Activated CD4-positive, alpha-beta T cell treated with anti-CD3 and anti-CD28 coated beads, Interleukin-2, amount 50 U/mL, for 24 hours (primary cell): ENCODE measurements at regions not wholly inside any gene's neighbourhood (a gene's known extent, or its start where the extent isn't known, plus 50 kb on each side); places are given as distances from the start of the nearest gene placed in this dataset.

Source experiments
- DNase-seq, 2 donors: peaks; one replicate each; pipeline ENCODE4 v3.0.0-alpha.2; 2020; ENCODE audit warnings: low read depth in 1 of 2, low spot score in 1 of 2

- no peak for DNase-seq
Observed at GRCh38 chr12:13451776-13452175, 255.2 kb downstream of the EMP1 start.

DNA sequence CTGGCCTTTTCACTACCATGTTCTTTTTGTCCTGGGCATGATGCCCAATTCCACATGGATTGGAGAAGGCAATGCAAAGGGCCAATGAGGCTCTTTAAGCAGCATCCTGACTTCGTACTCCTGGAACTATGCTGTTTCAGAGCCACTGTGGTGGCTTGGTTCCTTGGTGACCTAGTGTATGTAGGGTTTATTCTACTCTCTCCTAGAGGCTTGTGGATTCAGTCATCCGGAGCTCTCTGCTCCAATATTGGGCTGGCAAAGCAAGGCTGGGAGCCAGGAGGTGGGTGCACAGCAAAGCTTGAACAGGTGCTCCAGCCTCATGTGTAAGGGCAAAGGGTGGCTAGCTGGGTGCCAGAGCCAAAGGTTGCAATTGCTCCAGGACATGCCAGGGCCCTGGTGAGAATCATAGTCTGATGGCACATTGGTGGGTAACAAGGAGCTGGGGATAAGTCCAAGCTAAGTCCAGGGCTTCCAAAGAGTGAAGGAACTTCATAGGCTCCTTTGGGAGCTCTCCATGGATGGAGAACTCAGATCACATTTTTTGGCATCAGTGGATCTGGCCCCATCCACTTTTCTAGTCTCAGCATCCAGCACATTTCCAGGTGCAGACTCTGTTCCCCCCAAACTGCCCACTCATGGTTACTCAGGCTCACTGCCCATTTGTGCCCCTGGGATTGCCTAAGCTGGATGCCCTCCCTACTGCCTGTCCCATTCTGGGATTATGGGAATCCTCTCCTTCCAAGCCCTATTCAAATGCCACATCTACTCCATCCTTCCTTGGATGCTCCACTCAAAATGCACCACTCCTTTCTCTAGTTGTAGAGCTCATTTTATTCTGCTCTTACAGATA is 253.9 kb downstream of the EMP1 start:
- DNase-seq, result no peak

DNA sequence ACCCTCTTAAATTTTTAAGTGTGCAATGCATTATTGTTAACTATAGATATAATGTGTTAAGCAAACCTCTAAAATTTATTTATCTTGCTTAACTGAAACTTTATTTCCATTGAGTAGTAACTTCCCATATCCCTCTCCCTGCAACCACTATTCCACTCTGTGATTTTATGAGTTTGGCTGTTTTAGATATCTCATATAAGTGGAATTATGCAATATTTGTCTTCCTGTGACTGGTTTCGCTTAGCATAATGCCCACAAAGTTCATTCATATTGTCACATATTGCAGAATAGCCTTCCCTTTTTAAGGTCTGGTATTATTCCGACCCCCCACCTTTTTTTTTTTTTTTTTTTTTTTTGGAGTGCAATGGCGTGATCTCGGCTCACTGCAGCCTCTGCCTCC is 247.6 kb downstream of the EMP1 start:
- no peak for DNase-seq

DNA sequence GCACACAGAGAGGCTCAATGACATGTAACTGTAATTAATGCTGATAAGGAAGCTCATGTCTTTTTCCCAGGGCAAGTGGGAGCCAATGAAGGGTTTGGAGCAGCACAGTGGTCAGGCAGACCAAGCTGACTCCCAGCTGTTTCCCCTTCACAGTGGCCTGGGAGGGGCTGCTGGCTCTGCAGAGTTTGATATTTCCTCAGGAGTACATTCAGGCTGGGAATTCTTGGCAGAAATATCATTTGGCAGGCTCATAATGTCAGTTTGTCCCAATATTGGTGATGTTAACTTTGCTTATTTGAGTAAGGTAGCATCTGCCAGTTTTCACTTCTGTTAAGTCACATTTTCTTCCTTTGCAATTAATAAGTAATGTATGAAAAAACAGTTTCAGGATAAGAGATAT is 247.0 kb downstream of the EMP1 start:
- DNase-seq, result no peak

- no peak for DNase-seq
Observed at GRCh38 chr12:13443028-13443427, 246.5 kb downstream of the EMP1 start.

- no peak for DNase-seq
Observed at GRCh38 chr12:13442457-13442856, 245.9 kb downstream of the EMP1 start.

DNA sequence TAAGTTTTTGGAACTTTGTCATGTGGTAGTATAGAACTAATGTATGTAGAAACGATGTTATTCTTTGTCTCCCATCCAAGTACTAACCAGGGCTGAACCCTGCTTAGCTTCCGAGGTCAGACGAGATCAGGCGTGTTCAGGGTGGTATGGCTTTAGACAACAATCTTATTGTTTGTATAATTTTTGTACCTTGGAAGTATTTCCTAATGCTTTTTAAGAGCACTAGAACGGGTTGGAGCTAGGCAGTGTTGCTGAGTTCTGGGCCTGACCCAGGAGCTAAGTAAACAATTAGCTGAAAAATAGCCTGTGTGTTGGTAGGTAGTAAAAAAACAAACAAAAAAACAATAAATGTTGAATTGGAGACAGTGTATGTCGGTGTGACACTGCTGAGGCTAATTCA is 244.3 kb downstream of the EMP1 start:
- no peak for DNase-seq

DNA sequence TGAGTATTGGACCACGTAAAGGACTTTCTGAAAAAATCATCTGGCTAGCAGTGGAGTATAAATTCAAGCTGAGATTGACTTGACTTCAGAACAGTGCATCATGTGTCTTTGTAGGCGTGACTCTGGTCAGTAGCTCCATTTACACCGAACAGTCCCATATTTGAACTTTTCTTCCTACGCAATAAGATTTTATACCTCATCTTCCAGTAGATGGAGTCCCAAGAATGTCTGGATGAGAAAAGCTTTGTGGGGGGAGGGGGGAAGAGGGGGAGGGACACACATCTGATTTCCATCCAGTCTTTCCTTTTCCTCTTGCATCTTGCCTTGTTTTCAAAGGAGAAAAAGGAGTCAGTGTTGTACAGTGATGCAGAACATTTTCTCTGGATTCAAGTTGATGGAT is 241.0 kb downstream of the EMP1 start:
- DNase-seq, result no peak

GRCh38 chr12:13436696-13437391 is 240.3 kb downstream of the EMP1 start:
- no peak for DNase-seq

DNA sequence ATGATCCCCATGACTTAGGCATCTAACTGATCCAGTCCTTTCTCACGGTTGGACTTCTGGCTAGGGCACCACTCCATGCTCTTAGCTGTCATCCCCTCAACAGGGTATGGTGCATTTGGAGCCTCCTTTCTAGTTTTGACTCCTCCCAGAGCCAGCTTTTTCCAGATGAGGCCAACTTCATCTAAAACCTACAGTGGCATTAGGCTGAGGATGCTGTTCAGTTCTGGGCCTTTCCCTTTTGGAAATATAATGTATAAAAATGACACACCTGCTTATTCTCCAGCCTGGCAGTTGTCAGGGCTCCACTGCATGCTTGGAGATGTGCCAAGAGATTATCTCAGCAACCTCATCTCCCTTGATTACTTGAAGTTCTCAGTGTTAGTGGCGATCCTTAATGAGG is 239.7 kb downstream of the EMP1 start:
- DNase-seq, result no peak

DNA sequence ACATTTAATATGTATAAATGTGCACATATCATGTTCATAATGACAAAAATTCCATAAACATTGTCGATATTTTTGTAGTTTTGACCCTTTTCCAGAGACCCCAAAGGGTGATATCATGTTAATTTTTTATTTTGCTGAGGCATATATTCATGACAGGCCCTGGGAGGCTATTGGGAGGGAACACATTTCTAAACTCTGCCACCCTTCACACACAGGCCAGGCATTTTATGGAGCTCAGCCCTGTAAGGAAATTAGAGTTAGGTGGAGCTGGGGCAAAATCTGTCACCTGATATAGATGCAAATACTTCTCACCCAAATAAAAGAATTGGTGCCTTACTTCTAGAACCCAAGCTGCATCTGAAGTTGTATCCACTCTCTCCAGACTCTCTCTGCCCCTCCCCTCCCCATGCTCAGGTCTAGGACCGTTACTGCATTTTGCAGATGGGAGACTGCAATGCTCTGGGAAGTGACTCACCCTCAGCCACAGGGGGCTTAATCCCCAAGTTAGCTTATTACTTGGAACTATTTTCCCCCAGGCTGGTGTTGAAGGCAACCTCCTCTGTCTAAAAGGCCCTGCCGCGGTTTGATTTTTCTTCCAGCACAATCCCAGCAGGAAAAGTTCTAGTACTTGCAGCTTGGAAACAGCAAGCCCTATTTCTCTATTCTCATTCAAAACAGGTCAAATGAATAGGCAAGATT is 238.9 kb downstream of the EMP1 start:
- no peak for DNase-seq

GRCh38 chr12:13433768-13434167 is 237.2 kb downstream of the EMP1 start:
- no peak for DNase-seq

DNA sequence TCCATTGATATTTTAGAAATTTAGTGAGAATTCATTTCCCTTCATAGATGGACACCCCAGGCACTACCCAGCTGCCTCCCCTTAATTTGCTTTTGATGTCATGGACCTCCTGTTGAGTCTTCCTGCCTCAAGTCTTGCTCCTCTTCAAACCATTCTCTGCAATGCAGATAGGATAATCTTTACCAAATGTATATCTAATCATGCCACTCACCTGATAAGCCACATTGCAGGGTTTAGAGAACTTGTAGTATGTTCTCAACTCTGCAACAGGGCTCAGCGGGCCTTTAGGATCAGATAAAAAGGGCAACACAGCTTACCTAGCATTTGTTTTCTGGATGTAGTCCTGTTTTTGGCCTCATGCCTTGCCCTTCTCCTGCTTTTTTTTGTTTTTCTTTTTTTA is 234.5 kb downstream of the EMP1 start:
- DNase-seq, result no peak

DNA sequence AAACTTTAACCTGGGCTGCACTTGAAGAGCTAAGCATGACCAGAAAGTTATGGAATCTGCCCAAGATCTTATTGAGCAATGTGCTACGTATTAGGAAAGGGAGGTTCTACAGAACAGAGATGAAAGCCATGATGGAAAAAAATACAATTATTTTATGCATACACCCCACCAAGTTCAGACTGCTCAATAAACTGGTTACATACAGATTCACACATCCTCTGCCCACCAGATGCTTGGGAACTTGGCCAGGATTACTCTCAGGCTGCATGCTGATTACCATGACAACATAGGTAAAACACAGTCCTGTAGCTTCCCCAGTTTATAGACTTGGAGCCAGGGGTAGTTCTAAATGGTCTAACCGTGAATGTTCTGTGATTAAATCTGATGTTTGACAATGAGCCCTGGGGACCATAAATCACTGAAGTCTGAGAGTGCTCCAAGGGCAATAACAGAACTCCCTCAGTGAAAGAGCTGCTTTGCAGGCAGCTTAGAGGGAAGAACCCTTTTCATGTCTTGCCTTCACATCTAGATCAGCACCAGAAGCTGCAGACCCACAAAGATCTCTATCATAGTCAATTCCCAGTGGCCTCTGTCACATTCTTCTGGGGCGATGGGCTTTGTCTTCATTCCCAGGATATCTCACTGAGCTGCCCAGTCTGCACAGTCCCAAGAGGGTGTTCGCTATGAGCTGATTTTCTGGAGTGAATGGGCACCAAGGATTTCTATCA is 232.2 kb downstream of the EMP1 start:
- DNase-seq, result no peak

DNA sequence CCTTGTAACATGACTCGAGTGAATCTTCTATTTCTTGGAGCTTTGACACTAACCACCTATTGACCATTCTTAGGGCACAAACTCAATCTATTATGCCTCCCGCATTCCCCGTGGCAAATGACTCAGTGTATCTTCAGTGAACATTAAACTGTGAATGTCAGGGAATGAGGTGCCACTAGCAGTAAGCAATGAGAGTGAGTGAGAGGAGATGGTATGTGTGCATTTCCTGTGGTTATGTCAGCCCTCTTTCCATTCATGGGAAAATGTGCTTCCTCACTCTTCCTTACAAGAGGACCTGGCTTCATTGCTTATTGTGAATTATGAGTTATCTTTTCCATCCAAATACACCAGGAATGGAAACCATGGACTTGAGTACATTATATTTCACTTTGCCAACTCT is 229.2 kb downstream of the EMP1 start:
- DNase-seq, result no peak

- DNase-seq, result no peak
Observed at GRCh38 chr12:13422291-13422690, 225.8 kb downstream of the EMP1 start.

GRCh38 chr12:13417516-13417915 is 221.0 kb downstream of the EMP1 start:
- no peak for DNase-seq

DNA sequence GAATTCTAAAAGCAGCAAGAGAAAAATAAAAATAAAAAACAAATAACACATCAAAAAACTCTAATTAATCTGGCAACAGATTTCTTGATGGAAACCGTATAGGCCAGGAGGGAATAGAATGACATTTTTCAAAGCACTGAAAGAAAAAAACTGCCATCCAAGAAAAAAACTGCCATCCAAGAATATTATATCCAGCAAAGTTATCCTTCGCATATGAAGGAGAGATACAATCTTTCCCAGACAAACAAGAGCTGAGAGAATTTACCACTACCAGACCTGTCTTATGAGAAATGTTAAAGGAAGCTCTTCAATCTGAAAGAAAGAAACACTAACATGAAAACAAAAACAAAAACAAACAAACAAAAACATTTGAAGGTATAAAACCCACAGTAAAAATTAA is 214.8 kb downstream of the EMP1 start:
- DNase-seq, result no peak

GRCh38 chr12:13405961-13406703 is 209.6 kb downstream of the EMP1 start:
- DNase-seq, result no peak

DNA sequence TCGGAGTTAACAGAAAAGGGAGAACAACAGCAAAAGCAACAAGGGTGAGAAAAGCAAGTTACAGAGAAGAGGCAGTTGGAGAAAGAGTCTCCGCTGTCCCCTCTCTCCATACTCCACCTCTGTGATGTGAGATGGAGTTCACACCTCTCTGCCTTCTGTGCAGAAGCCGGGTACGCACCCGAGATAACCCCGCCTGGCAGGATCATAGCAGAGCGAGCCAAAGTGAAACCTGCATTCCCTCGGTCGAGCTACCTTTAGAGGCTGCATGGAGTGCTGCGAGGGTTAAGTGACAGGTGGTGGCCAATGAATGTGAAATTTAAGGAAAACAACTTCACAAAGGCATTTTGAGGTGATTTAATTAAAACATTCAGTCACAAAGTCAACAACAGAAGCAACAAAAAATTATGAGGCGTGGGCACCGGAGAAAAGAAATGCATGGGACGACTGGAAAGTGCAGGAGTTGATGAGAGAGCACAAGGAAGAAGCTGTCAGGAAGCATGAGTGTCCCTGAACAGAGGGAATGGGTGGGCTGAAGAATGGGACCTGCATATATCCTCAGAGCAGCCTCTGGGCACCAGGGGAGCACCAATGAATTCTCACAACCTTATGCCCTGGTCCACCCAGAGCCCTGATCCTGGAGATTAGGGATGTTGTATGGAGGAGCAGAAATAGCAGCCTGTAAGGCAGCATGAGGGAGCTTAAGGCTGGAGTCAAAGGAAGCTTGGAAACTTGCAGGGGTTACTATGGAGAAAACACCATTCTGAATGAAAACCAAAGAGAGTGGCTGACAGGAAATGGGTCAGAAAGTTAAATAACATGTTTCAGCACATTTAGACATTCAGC is 208.3 kb downstream of the EMP1 start:
- no peak for DNase-seq
